ENCODE measurements at regions not wholly inside any gene's neighbourhood (a gene's known extent, or its start where the extent isn't known, plus 50 kb on each side); places are given as distances from the start of the nearest gene placed in this dataset.

DNA sequence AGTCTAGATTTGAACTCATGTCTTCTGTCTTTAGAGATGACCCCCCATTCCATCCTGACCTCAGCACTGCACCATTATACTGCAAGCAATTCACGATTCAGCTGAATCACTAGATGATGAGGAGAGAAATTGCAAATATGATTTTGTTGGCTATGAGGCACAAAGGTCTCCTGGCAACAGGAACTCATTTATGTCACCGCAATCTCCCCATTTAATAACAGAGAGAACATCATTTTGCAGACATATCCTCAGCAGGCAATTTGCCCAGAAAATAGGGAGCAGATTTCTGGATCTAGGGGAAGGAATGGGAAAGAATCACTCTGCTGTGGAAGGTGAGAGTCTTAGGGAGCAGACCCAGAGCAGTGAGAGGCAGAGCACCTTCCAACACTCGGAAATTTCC lies 303.0 kb downstream of the PAX1 start:
- no peaks in the 10 kb centered on the region for H3K27me3 ChIP-seq
- H3K27ac ChIP-seq = no peak overlapping the region
- H3K4me1 ChIP-seq (ENCODE audit: control insufficient read depth in 1 of 2, insufficient read depth in 1 of 2, low read depth in 1 of 2, low read length in 1 of 2) = no peaks in the 10 kb centered on the region
- TF ChIP-seq, protein P1, sequence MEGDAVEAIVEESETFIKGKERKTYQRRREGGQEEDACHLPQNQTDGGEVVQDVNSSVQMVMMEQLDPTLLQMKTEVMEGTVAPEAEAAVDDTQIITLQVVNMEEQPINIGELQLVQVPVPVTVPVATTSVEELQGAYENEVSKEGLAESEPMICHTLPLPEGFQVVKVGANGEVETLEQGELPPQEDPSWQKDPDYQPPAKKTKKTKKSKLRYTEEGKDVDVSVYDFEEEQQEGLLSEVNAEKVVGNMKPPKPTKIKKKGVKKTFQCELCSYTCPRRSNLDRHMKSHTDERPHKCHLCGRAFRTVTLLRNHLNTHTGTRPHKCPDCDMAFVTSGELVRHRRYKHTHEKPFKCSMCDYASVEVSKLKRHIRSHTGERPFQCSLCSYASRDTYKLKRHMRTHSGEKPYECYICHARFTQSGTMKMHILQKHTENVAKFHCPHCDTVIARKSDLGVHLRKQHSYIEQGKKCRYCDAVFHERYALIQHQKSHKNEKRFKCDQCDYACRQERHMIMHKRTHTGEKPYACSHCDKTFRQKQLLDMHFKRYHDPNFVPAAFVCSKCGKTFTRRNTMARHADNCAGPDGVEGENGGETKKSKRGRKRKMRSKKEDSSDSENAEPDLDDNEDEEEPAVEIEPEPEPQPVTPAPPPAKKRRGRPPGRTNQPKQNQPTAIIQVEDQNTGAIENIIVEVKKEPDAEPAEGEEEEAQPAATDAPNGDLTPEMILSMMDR (IDR thresholded peaks at IDR 0.05) = no peak
- no peaks in the 10 kb centered on the region for H3K9me3 ChIP-seq
- H3K36me3 ChIP-seq = no peaks in the 10 kb centered on the region
- no peak overlapping the region for H3K4me3 ChIP-seq (ENCODE audit: low read depth in 1 of 2, low read length in 1 of 2)

DNA sequence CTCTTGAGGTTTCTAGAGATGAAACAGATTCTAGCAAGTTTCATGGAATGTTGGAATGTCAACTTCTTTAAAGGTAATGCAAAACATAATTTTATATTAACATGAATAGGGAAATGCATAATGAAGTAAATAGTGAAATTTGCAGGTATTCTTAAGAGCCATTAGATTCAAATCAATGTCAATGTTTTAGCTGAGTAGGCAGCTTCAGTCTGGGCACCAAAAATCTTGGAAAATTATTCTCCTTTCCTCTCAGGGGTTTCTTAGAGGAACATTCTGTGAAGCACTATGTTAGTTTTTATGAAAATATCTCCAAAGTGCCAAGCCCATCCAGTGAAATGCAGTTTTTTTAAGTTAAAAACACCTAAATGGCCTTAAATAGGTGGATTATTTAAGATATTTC lies 300.8 kb downstream of the PAX1 start:
- Histone ChIP-seq H3K27me3 (no peaks in the 10 kb centered on the region), H3K27ac (no peak overlapping the region), H3K4me1 (ENCODE audit: control insufficient read depth in 1 of 2, insufficient read depth in 1 of 2, low read depth in 1 of 2, low read length in 1 of 2) (no peaks in the 10 kb centered on the region), H3K4me3 (ENCODE audit: low read depth in 1 of 2, low read length in 1 of 2) (no peak overlapping the region), H3K36me3 (no peaks in the 10 kb centered on the region), H3K9me3 (no peaks in the 10 kb centered on the region)
- TF ChIP-seq, protein P1 (IDR thresholded peaks at IDR 0.05) = no peak

DNA sequence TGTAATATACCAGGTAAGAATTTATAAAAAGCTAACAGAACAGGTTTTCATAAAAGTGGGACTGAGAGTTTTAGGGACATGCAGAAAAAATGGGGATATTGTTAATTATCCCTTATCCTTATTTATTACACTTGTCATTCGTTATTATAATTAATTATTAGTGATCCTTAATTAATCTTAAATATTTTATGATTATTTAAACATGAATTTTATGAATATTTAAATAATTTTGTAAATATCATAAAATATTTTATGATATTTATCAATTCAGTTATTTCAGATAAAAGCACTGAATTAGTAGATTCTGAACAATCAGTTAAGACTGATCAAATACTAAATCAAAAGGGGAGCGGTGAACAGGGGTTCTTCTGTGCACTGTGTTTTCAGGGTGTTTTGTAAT lies 300.1 kb downstream of the PAX1 start:
- Histone ChIP-seq H3K27ac (no peak overlapping the region), H3K36me3 (no peaks in the 10 kb centered on the region), H3K4me3 (ENCODE audit: low read depth in 1 of 2, low read length in 1 of 2) (no peak overlapping the region), H3K4me1 (ENCODE audit: control insufficient read depth in 1 of 2, insufficient read depth in 1 of 2, low read depth in 1 of 2, low read length in 1 of 2) (no peaks in the 10 kb centered on the region), H3K9me3 (no peaks in the 10 kb centered on the region), H3K27me3 (no peaks in the 10 kb centered on the region)
- TF ChIP-seq, protein P1 (IDR thresholded peaks at IDR 0.05) = no peak

DNA sequence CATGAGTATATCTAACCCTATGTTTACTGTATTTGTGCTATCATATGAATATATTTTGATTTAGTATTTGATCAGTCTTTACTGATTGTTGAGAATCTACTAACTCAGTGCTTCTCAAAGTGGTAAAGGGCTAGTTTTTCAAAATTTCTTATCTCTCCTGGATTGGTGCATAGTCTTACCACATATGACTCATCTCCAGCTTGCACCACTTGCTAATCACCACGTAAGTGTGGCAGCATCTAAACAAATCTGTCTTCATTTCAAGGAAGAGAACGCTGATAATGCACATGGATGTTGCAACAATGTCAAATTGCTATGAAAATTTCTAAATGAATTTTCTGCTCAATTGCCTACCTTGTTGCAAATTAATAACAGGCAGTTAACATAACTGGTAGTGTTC lies 299.5 kb downstream of the PAX1 start:
- no peaks in the 10 kb centered on the region for H3K27me3 ChIP-seq
- no peaks in the 10 kb centered on the region for H3K4me1 ChIP-seq (ENCODE audit: control insufficient read depth in 1 of 2, insufficient read depth in 1 of 2, low read depth in 1 of 2, low read length in 1 of 2)
- TF ChIP-seq, protein P1 (IDR thresholded peaks at IDR 0.05) = no peak
- H3K4me3 ChIP-seq (ENCODE audit: low read depth in 1 of 2, low read length in 1 of 2) = no peak overlapping the region
- H3K36me3 ChIP-seq = no peaks in the 10 kb centered on the region
- no peaks in the 10 kb centered on the region for H3K9me3 ChIP-seq
- no peak overlapping the region for H3K27ac ChIP-seq

DNA sequence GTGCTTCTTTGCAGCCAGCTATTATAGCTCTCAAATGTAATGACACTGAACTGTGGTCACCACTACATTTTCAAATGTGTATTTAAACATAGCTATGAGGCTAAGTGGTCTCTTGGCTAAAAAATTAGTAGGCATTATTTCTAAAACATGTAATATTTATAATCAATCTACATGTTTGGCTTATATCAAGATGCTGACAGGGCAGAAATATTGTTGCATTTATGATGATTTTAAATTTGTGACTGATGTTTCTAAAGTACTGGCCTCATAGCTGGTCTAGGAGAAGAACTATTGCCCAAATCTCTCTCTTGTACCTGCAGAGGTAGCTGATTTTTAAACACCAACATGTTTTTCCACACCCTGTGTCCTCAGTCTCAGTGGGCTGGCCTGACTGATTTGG lies 298.2 kb downstream of the PAX1 start:
- Histone ChIP-seq H3K36me3 (no peaks in the 10 kb centered on the region), H3K27ac (no peak overlapping the region), H3K27me3 (no peaks in the 10 kb centered on the region), H3K4me3 (ENCODE audit: low read depth in 1 of 2, low read length in 1 of 2) (no peak overlapping the region), H3K4me1 (ENCODE audit: control insufficient read depth in 1 of 2, insufficient read depth in 1 of 2, low read depth in 1 of 2, low read length in 1 of 2) (no peaks in the 10 kb centered on the region), H3K9me3 (no peaks in the 10 kb centered on the region)
- TF ChIP-seq, protein P1 (IDR thresholded peaks at IDR 0.05) = no peak

DNA sequence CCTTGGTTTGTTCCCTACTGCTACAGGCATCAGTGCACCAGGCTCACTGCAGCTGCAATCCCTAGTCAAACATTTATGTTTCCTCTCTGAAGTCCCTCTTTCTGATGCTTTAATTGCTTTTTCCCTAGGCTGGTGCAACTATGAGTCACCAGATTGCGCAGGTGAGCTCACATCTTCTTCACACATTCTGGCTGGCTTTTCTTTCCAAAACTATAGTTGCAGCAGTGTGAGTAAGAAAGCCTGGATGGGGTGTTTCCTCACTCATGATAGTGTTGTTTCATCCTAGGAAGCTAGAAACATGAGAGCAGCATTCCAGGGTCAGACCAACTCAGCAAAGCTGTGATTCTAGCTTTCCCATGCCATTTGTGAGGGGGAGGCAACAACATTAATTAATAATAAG lies 296.4 kb downstream of the PAX1 start:
- Histone ChIP-seq H3K4me1 (ENCODE audit: control insufficient read depth in 1 of 2, insufficient read depth in 1 of 2, low read depth in 1 of 2, low read length in 1 of 2) (no peaks in the 10 kb centered on the region), H3K27ac (no peak overlapping the region), H3K27me3 (no peaks in the 10 kb centered on the region), H3K4me3 (ENCODE audit: low read depth in 1 of 2, low read length in 1 of 2) (no peak overlapping the region), H3K9me3 (no peaks in the 10 kb centered on the region), H3K36me3 (no peaks in the 10 kb centered on the region)
- TF ChIP-seq, protein P1 (IDR thresholded peaks at IDR 0.05) = no peak

Data from neutrophil (primary cell).